Gastrocnemius medialis (tissue), 4 donors: ENCODE measurements at regions not wholly inside any gene's neighbourhood (a gene's known extent, or its start where the extent isn't known, plus 50 kb on each side); places are given as distances from the start of the nearest gene placed in this dataset.

Source experiments
- POLR2A ChIP-seq, 2 donors: fragments of 450-650 bp; IDR thresholded peaks; one replicate each; pipeline ENCODE4 v1.6.1; 2017; ENCODE audit warnings: antibody characterized with exemption in 2 of 2, mild to moderate bottlenecking in 2 of 2, moderate library complexity in 2 of 2
- TF ChIP-seq, protein P1 (sequence below), 5 experiments: fragments of 450-650 bp in 3 of 5; fragments of 200-600 bp in 2 of 5; sonication (generic) in 2 of 5; IDR thresholded peaks in 4 of 5; conservative IDR thresholded peaks in 1 of 5; 1 replicate in 4 of 5; 2 replicates in 1 of 5; pipeline ENCODE4 v1.5.1; 2016 to 2019; ENCODE audit warnings: antibody characterized with exemption in 5 of 5, mild to moderate bottlenecking in 3 of 5, moderate library complexity in 3 of 5

DNA sequence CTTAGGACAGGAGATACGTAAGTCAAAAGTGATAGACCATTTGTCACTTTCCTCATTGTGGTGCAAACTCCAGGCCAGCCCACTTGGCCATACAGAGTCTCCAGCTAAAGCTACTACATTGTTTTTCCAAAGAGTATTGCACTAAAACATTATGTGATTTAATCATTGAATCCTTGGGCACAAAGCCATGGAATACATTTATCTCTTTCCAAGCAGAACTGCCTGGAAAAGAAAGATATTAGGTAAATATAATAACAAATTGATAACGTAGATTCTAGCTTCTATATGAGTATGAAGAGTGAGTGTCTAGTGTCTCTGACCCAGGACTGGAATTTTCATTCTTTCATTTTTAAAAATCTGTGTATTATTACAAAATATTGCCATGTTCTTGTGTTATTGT, 863.7 kb upstream of the SEMA6D start:
- TF ChIP-seq, protein P1, sequence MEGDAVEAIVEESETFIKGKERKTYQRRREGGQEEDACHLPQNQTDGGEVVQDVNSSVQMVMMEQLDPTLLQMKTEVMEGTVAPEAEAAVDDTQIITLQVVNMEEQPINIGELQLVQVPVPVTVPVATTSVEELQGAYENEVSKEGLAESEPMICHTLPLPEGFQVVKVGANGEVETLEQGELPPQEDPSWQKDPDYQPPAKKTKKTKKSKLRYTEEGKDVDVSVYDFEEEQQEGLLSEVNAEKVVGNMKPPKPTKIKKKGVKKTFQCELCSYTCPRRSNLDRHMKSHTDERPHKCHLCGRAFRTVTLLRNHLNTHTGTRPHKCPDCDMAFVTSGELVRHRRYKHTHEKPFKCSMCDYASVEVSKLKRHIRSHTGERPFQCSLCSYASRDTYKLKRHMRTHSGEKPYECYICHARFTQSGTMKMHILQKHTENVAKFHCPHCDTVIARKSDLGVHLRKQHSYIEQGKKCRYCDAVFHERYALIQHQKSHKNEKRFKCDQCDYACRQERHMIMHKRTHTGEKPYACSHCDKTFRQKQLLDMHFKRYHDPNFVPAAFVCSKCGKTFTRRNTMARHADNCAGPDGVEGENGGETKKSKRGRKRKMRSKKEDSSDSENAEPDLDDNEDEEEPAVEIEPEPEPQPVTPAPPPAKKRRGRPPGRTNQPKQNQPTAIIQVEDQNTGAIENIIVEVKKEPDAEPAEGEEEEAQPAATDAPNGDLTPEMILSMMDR (IDR thresholded peaks at IDR 0.05 in 4 of 5, conservative IDR thresholded peaks at IDR 0.05 in 1 of 5), result no peak
- TF ChIP-seq POLR2A (IDR thresholded peaks at IDR 0.05), result no peak
